HEK293T (cell line): ENCODE measurements at regions not wholly inside any gene's neighbourhood (a gene's known extent, or its start where the extent isn't known, plus 50 kb on each side); places are given as distances from the start of the nearest gene placed in this dataset.
"Not testable (repeated sequence)": the region's sequence is repeated elsewhere in the genome, so short reads cannot be mapped to it uniquely, and the experiment has no call there.

Experiments
- CTCF ChIA-PET: fragments of 350-600 bp; formaldehyde crosslinking; extraction: SDS; loops from one replicate; lab custom pipeline; 2021; ENCODE audit warnings: antibody characterized with exemption, inconsistent platforms; lab: Yijun Ruan, JAX
- POLR2A ChIA-PET: fragments of 350-600 bp; formaldehyde crosslinking; extraction: SDS; loops from one replicate; lab custom pipeline; 2020; ENCODE audit warnings: antibody characterized with exemption, inconsistent platforms; lab: Yijun Ruan, JAX
- DNase-seq: peaks from one replicate; pipeline ENCODE4 v3.0.0; 2012; ENCODE audit warnings: mixed read lengths; ENCODE audit errors: extremely low spot score
- ARNT ChIP-seq: fragments of 450-650 bp; IDR thresholded peaks from 2 replicates; pipeline ENCODE4 v1.6.1; 2017; ENCODE audit warnings: mild to moderate bottlenecking
- BHLHE40 ChIP-seq: fragments of 450-650 bp; IDR thresholded peaks from 2 replicates; pipeline ENCODE4 v1.6.1; 2016; ENCODE audit warnings: mild to moderate bottlenecking, moderate library complexity, borderline replicate concordance
- CTBP1 ChIP-seq: fragments of 450-650 bp; IDR thresholded peaks from 2 replicates; pipeline ENCODE4 v1.6.1; 2016; ENCODE audit warnings: borderline replicate concordance
- ELF4 ChIP-seq: fragments of 450-650 bp; IDR thresholded peaks from 2 replicates; pipeline ENCODE4 v1.6.1; 2017; ENCODE audit warnings: antibody characterized with exemption
- FOXA1 ChIP-seq: fragments of 450-650 bp; IDR thresholded peaks from 2 replicates; pipeline ENCODE4 v1.6.1; 2016; ENCODE audit warnings: mild to moderate bottlenecking
- FOXK2 ChIP-seq: fragments of 450-650 bp; IDR thresholded peaks from 2 replicates; pipeline ENCODE4 v1.6.1; 2016; ENCODE audit warnings: mild to moderate bottlenecking
- FOXM1 ChIP-seq: fragments of 450-650 bp; IDR thresholded peaks from 2 replicates; pipeline ENCODE4 v1.6.1; 2017; ENCODE audit warnings: mild to moderate bottlenecking, borderline replicate concordance
- HDGF ChIP-seq: fragments of 450-650 bp; IDR thresholded peaks from 2 replicates; pipeline ENCODE4 v1.6.1; 2017; ENCODE audit warnings: antibody characterized with exemption, borderline replicate concordance
- L3MBTL2 ChIP-seq: fragments of 450-650 bp; conservative IDR thresholded peaks from 2 replicates; pipeline ENCODE4 v1.6.1; 2016; ENCODE audit warnings: mild to moderate bottlenecking
- LEF1 ChIP-seq: fragments of 450-650 bp; IDR thresholded peaks from 2 replicates; pipeline ENCODE4 v1.6.1; 2017; ENCODE audit warnings: mild to moderate bottlenecking, borderline replicate concordance
- NFRKB ChIP-seq: fragments of 450-650 bp; IDR thresholded peaks from 2 replicates; pipeline ENCODE4 v1.6.1; 2016; ENCODE audit warnings: mild to moderate bottlenecking, moderate library complexity
- SP1 ChIP-seq: fragments of 450-650 bp; IDR thresholded peaks from 2 replicates; pipeline ENCODE4 v1.6.1; 2017
- SUZ12 ChIP-seq: fragments of 450-650 bp; IDR thresholded peaks from 2 replicates; pipeline ENCODE4 v1.6.1; 2016; ENCODE audit warnings: mild to moderate bottlenecking
- TARDBP ChIP-seq: fragments of 450-650 bp; IDR thresholded peaks from 2 replicates; pipeline ENCODE4 v1.6.1; 2016
- ZNF384 ChIP-seq: fragments of 450-650 bp; IDR thresholded peaks from 2 replicates; pipeline ENCODE4 v1.6.1; 2016
- TF ChIP-seq, protein P1 (sequence below): fragments of 450-650 bp; IDR thresholded peaks from 2 replicates; pipeline ENCODE4 v1.6.1; 2016

DNA sequence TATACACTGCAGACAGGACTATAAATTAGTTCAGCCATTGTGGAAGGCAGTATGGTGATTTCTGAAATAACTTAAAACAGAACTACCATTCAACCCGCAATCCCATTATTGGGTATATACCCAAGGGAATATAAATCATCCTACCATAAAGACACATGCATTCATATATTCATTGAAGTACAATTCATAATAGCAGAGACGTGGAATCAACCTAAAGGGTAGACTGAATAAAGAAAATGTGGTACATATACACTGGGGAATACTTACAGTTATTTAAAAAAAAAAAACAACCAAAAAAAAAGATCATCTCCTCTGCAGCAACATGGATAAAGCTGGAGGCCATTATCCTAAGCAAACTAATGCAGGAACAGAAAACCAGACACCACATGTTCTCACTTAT lies 473.9 kb downstream of the TRHDE start:
- DNase-seq: no peak
- POLR2A ChIA-PET: no interaction called here
- CTCF ChIA-PET: no interaction called here
- TF ChIP-seq BHLHE40 (no peak), ELF4 (no peak), SUZ12 (no peak), LEF1 (no peak), ARNT (no peak), NFRKB (no peak), CTBP1 (no peak), FOXK2 (no peak), TARDBP (no peak), ZNF384 (no peak)
- TF ChIP-seq, protein P1, sequence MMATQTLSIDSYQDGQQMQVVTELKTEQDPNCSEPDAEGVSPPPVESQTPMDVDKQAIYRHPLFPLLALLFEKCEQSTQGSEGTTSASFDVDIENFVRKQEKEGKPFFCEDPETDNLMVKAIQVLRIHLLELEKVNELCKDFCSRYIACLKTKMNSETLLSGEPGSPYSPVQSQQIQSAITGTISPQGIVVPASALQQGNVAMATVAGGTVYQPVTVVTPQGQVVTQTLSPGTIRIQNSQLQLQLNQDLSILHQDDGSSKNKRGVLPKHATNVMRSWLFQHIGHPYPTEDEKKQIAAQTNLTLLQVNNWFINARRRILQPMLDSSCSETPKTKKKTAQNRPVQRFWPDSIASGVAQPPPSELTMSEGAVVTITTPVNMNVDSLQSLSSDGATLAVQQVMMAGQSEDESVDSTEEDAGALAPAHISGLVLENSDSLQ: no peak

DNA sequence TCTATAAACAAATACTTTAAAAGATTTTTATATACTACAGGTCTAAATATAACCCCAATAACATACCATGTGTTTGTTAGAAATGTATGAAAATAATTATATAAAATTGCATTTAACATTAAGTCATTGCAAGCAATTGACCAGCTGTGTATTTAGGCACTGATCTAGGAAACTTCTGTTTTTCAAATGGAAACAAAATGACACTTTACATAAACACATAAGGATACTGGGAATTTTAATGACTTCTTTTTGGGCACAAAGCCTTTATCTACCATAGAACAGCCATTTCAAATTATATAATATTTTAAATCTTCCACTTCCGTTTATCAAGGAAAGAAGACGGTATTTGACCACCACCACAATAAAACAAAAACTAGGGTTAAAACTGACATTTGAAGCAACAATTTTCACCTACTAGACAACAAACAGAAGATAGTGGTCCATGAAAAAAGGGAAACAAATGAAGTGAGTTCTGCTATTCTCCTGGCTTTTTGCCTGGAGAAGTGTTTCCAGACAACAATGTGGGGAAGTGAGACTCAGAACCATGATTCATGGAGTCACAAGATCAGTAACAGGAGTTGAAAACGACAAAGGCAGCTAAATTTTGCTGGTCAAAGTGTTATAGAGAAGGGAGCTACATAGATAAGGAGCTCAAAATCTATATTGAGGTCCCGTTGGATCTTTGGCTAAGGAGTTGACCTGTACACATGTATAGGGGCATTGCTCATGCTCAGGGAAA lies 475.1 kb downstream of the TRHDE start:
- TF ChIP-seq ELF4 (no peak), L3MBTL2 (no peak), LEF1 (no peak), SP1 (no peak), SUZ12 (no peak), FOXA1 (no peak), BHLHE40 (no peak), NFRKB (no peak), HDGF (no peak), FOXK2 (no peak)
- TF ChIP-seq, protein P1: no peak
- POLR2A ChIA-PET: no interaction called here
- DNase-seq: no peak
- CTCF ChIA-PET: no interaction called here

DNA sequence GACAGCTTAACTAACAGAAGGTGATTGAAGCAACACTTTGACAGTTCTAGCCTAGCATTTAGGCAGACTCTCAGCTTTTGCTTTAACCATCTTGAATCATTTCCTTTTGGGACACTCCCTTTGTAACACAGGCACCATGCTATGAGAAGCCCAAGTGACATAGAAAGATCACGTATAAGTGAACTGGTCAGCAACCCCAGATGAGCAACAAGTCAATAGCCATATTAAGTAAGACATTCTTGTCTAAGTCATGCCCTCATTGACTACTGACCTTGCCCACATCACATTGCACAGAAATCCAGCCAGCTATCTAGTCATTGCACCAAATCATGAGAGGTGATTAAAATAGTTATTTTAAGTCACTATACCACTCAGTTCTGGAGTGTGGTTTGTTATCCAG lies 476.8 kb downstream of the TRHDE start:
- ChIA-PET CTCF (no interaction called here), POLR2A (no interaction called here)
- TF ChIP-seq SUZ12 (no peak), NFRKB (no peak)
- DNase-seq: no peak

DNA sequence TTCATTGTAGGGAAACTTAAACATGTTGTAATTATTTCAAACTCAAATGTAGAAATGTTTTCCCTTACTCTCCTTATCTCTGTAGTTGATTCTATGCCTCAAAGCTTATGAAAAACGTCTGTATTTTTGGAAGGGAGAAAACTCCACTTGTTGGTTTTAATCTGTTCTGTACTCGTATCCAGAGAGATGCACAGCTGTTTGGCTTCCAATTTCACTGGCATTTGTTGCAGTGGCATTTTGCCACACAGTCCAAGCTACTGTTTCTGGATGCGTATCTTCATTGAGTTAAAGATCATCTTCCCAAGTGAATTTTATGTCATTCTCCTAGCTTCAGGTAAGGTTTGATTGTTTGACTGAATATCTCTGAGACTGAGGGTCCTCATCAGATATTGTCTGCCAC lies 481.4 kb downstream of the TRHDE start:
- no peak for DNase-seq
- TF ChIP-seq SP1 (no peak), SUZ12 (no peak), HDGF (no peak), NFRKB (no peak), FOXK2 (no peak), FOXA1 (no peak), TARDBP (no peak), FOXM1 (no peak), ZNF384 (no peak), ELF4 (no peak), LEF1 (no peak), ARNT (no peak), L3MBTL2 (no peak), BHLHE40 (no peak), CTBP1 (no peak)
- ChIA-PET POLR2A (no interaction called here), CTCF (no interaction called here)

DNA sequence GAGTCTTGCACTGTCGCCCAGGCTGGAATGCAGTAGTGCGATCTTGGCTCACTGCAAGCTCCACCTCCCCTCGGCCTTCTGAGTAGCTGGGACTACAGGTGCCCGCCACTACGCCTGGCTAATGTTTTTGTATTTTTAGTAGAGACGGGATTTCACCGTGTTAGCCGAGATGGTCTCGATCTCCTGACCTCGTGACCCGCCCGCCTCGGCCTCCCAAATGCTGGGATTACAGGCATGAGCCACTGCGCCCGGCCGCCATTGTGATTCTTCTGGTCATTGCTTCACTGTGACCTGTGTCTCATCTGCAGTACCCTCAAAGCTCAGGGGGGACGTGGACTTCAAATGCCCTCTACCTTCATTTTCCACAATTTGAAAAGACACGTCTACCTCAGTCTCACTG lies 481.9 kb downstream of the TRHDE start:
- POLR2A ChIA-PET, DNase-seq, CTCF ChIA-PET: not testable (repeated sequence)

DNA sequence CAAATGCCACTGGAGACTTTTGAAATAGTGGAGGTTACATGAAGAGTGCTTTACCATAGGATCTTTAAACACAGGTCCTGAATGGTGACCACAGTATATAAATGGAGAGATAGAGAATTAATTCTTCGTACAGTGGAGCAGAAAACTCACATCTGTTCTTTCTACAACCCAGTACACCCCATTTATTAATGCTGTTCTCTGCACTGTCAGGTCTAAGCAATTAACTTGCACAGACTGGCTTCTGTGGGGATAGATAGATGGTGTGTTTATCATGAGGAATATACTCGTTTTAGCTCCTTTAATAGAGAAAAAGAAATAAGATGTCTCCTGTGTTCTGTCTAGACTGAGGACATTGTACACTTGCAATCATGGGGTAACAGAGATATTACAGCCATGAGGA lies 494.3 kb downstream of the TRHDE start:
- DNase-seq: no peak
- TF ChIP-seq FOXA1 (no peak), ARNT (no peak), ZNF384 (no peak), SUZ12 (no peak), BHLHE40 (no peak), FOXM1 (no peak), LEF1 (no peak)
- TF ChIP-seq, protein P1: no peak

DNA sequence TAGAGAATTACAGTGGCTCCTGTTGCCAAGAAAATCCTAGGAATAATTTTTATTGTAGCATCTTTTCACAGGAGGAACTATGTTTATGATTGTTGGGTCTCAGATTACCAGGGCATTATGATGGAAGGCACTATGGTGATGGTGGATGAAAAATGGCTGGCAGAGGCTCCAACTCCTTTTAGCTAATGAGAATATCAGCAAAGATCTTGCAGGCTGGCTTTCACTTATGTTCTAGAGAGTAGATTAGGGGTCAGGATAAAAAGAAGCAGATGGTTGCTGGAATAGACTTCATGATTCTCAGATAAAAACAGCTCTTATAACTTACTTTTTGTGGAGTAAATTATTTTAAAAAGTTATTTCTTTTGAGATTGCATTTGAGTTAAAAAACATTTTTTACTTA lies 501.9 kb downstream of the TRHDE start:
- no peak for TF ChIP-seq SP1
- TF ChIP-seq BHLHE40: no peak
- no peak for DNase-seq
- POLR2A ChIA-PET: no interaction called here
- CTCF ChIA-PET: no interaction called here

More for the DNA sequence above, 494.3 kb downstream of the TRHDE start:
- ChIA-PET POLR2A (no interaction called here), CTCF (no interaction called here)
